Stimulated activated CD4-positive, alpha-beta T cell treated with anti-CD3 and anti-CD28 coated beads, Interleukin-4, amount 100 ng/mL, for 24 hours (primary cell): ENCODE measurements at regions not wholly inside any gene's neighbourhood (a gene's known extent, or its start where the extent isn't known, plus 50 kb on each side); places are given as distances from the start of the nearest gene placed in this dataset.
"Not testable (repeated sequence)": the region's sequence is repeated elsewhere in the genome, so short reads cannot be mapped to it uniquely, and the experiment has no call there.

Experiments used
- DNase-seq: peaks from one replicate; pipeline ENCODE4 v3.0.0-alpha.2; 2020

DNA sequence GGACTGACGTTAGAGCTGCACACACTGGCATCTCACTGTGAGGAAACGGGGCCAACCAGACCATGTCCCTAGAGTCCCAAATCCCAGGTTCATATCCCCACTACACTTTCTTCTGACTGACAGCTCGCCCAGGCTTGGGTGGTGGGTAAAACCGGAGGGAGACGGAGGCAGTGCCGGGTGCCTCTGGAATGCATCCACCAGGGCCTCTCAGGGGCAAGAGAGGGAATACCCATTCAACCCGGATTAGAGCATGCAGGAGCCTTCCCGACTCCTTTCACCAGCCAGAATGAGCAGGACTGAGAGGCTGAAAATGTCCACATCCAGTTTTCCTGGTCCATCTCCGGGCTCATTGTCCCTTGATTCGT lies 297.2 kb downstream of the ADGRD1 start:
- DNase-seq: no peak

DNA sequence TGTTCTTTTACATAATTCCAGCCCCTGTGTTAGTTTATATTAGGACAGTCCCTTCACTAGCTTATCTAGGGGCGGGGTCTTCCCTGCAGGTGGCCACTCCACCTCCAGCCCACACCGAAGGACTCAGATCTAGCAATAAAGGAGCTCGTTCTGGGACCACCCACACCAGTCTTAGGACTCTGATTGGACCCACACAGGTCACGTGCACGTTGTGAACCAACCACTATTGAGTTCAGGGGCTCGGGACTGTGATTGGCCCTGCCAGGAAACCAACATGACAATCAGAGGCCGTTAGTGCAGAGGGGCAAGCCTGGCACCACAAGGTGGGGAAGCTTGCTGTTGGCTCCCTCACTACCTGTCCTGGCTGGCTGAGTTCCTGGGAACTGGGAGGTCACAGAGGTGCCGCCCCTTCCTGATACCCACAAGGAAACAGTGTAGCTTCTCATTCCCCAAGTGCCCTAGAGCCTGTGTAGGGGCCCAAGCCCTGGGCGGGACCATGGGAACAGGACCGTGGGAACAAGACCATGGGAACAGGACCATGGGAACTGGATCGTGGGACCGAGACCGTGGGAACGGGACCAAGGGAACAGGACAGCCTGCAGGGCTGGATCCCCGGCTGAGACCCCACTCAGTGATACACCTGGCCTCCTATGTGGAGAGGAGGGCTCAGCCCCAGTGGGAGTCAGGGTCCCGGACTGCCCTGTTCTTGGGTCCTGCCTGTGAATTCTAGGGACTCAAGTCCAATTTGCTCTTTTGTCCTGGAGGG lies 297.8 kb downstream of the ADGRD1 start:
- DNase-seq: no peak

- no peak for DNase-seq
These were observed 299.8 kb downstream of the ADGRD1 start for GRCh38 chr12:131253376-131254026.

GRCh38 chr12:131254374-131254773 lies 300.7 kb downstream of the ADGRD1 start:
- no peak for DNase-seq

GRCh38 chr12:131258398-131258797 lies 304.7 kb downstream of the ADGRD1 start:
- no peak for DNase-seq

GRCh38 chr12:131260251-131260905 lies 306.7 kb downstream of the ADGRD1 start:
- no peak for DNase-seq

DNA sequence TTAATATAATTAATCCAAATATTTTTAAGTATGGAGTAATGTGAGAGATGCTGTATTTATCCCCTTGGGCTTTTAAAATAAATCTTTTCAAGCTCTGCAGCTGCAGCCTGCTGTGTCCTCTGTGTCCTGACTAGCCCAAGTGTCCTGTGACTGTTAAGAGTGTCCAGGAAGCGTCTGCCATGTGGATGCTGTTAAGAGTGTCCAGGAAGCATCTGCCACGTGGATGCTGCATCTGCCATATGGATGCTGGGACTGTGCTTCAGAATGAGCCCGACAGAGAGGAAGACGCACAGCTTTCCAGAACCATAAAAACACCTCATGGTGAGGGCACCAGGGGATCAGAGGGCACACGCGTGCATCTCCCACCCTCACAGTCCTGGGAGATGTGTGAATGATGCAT lies 307.2 kb downstream of the ADGRD1 start:
- DNase-seq: no peak

DNA sequence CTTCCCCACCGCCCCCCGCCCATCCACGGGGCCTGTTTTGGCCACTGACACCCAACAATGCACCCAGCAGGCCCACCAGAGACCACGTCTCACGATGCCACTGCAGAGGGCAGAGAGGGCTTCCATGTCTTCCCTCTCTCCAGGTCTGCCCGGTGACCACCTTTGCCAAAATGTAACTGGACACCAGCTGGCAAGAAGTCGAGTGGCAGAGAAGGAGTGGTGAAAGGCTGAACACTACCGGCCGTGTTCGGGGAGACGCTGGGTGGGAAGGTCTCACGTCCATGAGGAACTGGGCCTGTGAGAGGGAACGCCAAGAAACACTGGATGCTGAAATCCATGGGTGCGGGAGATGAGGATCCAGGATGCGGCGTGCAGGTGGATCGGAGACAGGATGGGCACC lies 308.2 kb downstream of the ADGRD1 start:
- DNase-seq: no peak

GRCh38 chr12:131263626-131264025 lies 309.9 kb downstream of the ADGRD1 start:
- no peak for DNase-seq

DNA sequence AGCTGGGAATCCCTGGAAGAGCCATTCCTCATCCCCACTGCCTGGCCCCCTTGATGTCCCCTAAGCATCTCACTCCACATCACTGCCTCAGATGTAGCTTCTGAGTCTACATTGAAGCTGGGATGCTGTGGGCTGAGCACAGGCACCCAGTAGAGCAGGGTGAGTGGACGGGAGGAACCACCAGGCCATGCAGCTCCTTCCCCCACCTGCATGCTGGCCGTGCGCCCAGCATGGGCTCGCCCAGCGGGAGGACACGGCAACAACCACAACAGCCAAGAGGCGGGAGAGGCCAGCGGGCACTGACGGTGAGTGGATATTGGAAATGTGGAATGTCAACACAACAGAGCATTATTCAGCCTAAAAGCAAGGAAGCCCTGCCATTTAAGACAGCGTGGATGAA lies 310.9 kb downstream of the ADGRD1 start:
- DNase-seq: no peak

DNA sequence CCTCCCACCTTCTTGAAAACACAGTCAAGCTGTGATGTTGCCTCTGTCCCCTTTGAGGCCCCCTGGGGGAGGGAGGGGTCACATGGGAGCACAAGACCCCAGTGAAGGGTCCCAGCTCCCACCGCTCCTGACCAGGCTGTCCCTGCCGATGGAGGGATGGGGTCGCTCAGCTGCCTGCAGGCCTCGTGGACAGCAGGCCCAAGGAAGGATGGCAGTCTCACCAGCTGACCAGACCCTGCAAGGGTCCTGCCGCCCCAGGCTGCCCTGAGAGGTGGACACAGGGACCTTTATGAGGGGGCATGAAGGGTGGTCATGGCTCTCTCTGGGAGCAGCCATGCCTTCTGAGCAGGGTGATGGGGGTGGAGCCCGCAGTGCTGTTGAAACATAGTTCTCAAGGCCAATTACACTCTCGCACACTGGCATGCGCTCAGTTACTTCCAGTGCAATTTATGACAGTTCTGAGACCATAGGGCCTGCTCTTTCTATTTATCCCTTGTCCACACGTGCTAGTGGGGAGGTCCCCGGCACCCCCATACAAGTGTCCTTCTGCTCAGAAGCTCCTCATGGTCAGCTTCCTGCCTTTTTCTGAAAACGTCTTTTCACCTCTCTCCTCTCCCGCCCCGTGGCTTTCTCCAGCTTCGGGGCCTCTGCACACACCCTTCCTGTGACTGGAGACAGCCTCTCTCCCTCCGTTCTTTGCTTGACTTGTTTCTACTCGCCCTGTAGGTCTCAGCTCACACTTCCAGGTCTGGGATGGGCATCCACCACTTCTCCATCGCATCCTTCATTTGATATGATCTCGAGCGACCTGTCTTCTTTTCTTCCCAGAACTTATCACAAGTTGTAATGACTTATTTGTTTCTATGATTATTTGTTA lies 313.1 kb downstream of the ADGRD1 start:
- DNase-seq: no peak

- no peak for DNase-seq
These were observed 313.9 kb downstream of the ADGRD1 start for GRCh38 chr12:131267576-131267975.

DNA sequence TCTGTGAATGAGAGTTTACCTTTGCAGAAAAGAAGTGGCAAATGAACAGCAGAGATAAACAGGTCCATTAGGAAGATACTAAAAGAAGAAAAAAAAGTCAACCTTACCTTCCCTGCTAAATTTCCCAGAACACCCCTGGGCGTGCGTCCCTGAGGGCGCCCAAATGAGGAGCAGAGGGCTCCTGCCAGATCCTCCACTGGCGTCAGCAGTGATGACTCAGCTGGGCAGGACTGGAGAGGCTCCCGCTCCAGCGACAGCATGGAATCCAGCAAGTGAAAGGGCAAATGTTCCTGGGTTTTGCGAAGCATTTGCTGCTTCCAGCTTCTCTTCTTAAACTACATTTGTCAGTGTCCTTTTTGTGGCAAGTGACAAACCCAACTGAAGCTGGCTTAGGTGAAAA lies 314.4 kb downstream of the ADGRD1 start:
- not testable (repeated sequence) for DNase-seq

DNA sequence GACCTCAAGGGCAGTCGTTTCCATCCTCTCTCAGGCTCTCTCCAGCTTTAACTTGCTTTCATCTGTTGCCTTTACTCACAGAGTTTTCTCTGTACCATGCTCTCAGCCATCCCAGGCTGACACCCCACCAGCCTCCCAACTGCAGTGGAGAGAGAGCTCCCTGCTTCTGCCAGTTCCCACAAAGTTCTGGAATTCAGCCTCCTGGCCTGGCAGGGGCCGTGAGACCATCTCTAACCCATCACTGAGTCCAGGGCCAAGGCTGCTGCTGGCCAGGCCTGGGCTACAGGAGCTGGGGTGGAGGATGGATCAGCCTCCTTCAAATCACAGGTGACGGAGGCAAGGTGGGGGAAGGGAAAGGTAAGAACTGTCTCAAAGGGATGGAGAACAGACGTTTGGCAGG lies 314.9 kb downstream of the ADGRD1 start:
- DNase-seq: not testable (repeated sequence)

DNA sequence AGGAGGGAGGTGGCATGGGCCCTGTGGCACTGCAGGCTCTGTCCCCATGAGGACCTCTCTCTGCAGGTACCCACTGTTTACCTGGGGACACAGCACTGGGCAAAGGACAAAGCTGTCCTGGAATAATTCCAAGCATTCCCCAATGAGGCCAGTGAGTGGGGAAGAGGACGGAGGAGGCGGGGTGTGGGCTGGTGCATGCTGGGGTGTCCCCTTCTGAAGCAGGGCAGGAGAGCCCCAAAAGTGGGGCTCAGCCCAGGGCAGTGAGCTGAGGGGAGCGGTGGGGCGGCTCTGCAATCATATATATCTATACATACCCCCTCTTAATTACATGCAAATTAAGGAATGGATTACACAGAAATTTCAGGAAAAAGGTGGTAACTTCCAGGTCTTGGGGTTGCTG lies 315.8 kb downstream of the ADGRD1 start:
- no peak for DNase-seq

DNA sequence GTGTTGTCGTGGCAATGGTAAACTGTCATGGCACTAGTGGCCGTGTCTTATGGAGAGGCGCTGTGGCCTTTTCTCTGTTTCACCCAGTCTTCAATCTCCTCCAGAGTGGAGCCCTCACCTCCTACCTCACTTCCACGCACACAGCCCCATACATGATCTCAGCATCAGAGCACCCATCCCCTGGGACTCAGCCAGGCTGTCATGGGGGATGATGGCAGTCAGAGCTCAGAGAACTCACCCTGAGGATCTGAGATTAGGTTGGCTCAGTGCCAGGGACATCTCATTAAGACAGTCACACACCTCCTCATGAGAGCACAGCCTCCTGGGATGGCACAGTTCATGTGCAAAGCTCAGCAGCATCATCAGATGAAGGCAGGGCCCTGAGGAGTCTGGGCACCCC lies 316.3 kb downstream of the ADGRD1 start:
- not testable (repeated sequence) for DNase-seq

DNA sequence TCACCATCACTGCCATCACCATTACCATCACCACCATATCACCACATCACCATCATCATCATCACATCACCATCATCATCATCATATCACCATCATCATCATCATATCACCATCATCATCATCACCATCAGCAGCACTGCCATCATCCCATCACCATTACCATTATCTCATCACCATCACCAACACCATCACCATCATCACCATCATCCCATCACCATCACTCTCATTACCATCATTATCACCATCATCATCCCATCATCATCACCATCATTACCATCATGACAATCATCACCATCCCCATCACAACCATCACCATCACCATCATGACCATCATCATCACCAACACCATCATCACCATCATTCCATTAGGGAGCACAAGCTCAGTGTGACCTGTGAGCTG lies 318.0 kb downstream of the ADGRD1 start:
- no peak for DNase-seq

GRCh38 chr12:131272283-131272814 lies 318.6 kb downstream of the ADGRD1 start:
- DNase-seq: not testable (repeated sequence)

- no peak for DNase-seq
These were observed 319.7 kb downstream of the ADGRD1 start for GRCh38 chr12:131273291-131273845.

- no peak for DNase-seq
These were observed 320.4 kb downstream of the ADGRD1 start for GRCh38 chr12:131274061-131274460.

- DNase-seq: no peak
These were observed 321.2 kb downstream of the ADGRD1 start for GRCh38 chr12:131274906-131275305.

GRCh38 chr12:131275824-131276223 lies 322.1 kb downstream of the ADGRD1 start:
- no peak for DNase-seq
